HG02759 (cell line): ENCODE measurements at regions not wholly inside any gene's neighbourhood (a gene's known extent, or its start where the extent isn't known, plus 50 kb on each side); places are given as distances from the start of the nearest gene placed in this dataset.
"Not testable (repeated sequence)": the region's sequence is repeated elsewhere in the genome, so short reads cannot be mapped to it uniquely, and the experiment has no call there.

Source experiments
- ATAC-seq: cut with Tn5 transposase; IDR thresholded peaks from one replicate; pipeline ENCODE4 v1.9.1; 2021; ENCODE audit warnings: mild to moderate bottlenecking, moderate library complexity; ENCODE audit not compliant: unreplicated experiment

- no peak for ATAC-seq
These were observed 81.8 kb upstream of the MAP3K1 start for GRCh38 chr5:56733580-56733979.

GRCh38 chr5:56732121-56732520 lies 83.2 kb upstream of the MAP3K1 start:
- no peak for ATAC-seq

GRCh38 chr5:56731473-56731872 lies 83.9 kb upstream of the MAP3K1 start:
- not testable (repeated sequence) for ATAC-seq

- no peak for ATAC-seq
These were observed 85.9 kb upstream of the MAP3K1 start for GRCh38 chr5:56729488-56729887.

- no peak for ATAC-seq
These were observed 89.5 kb upstream of the MAP3K1 start for GRCh38 chr5:56725711-56726411.

GRCh38 chr5:56724857-56725256 lies 90.5 kb upstream of the MAP3K1 start:
- ATAC-seq = not testable (repeated sequence)

GRCh38 chr5:56722317-56722716 lies 93.0 kb upstream of the MAP3K1 start:
- ATAC-seq = no peak

- ATAC-seq = no peak
These were observed 97.9 kb upstream of the MAP3K1 start for GRCh38 chr5:56717253-56717987.

GRCh38 chr5:56715986-56716385 lies 99.4 kb upstream of the MAP3K1 start:
- ATAC-seq = no peak

GRCh38 chr5:56712895-56713591 lies 102.3 kb upstream of the MAP3K1 start:
- ATAC-seq = no peak

GRCh38 chr5:56710826-56711590 lies 104.3 kb upstream of the MAP3K1 start:
- no peak for ATAC-seq

GRCh38 chr5:56706504-56706903 lies 108.8 kb upstream of the MAP3K1 start:
- no peak for ATAC-seq

GRCh38 chr5:56705217-56705616 lies 110.1 kb upstream of the MAP3K1 start:
- no peak for ATAC-seq

GRCh38 chr5:56703952-56704351 lies 111.4 kb upstream of the MAP3K1 start:
- ATAC-seq = no peak

GRCh38 chr5:56700711-56701110 lies 114.6 kb upstream of the MAP3K1 start:
- ATAC-seq = no peak

- ATAC-seq = no peak
These were observed 115.8 kb upstream of the MAP3K1 start for GRCh38 chr5:56699538-56699937.

GRCh38 chr5:56698463-56699381 lies 116.6 kb upstream of the MAP3K1 start:
- ATAC-seq = no peak

GRCh38 chr5:56696900-56697299 lies 118.4 kb upstream of the MAP3K1 start:
- no peak for ATAC-seq

- no peak for ATAC-seq
These were observed 122.1 kb upstream of the MAP3K1 start for GRCh38 chr5:56693220-56693579.
